ENCODE measurements at regions not wholly inside any gene's neighbourhood (a gene's known extent, or its start where the extent isn't known, plus 50 kb on each side); places are given as distances from the start of the nearest gene placed in this dataset.

DNA sequence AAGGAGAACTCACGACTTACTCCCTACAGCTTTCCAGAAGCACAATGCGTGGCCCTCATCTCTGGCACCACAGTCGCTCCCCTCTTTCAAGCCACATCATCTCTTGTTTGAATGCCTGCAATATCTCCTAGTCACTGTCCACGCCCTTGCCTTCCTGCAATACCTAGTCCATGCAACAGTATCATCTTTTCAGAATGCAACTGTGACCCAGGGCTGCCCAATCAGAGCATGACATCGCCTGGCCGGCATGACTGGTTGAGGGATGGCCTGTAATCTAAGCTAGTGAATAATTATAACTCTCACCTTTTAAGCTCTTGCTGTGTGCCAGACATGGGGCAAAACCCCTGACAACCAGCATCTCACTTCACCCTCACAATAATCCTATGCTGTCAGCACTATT, 52.5 kb upstream of the CPEB4 start:
- no peak overlapping the region for H2BK20ac ChIP-seq (ENCODE audit: low read length)
- no peak overlapping the region for H4K91ac ChIP-seq (replicated peaks; ENCODE audit: insufficient read length, low read length)
- H3K14ac ChIP-seq (ENCODE audit: insufficient read length) = no peak overlapping the region
- ChIA-PET CTCF (ENCODE audit: partially characterized antibody) (interaction anchor here (1.0 to 2.6 kb wide), 5 partner anchors 9 to 202 kb away, joined by 3 to 10 read pairs (median 3); no protein-coding TSS in a partner anchor), POLR2A (ENCODE audit: partially characterized antibody) (no interaction called here)
- H2AK5ac ChIP-seq (ENCODE audit: low read depth, low read length) = no peak overlapping the region
- no peaks in the 10 kb centered on the region for H3K79me2 ChIP-seq (ENCODE audit: control insufficient read depth in 1 of 2, insufficient read depth in 2 of 2, low read length in 2 of 2)
- peaks cover 0 to under 1% (median 0%) of the 10 kb centered on the region in 4 experiments; a peak in 1 of 7 replicates for H3K4me1 ChIP-seq (replicated peaks in 1 of 4; ENCODE audit: control insufficient read depth in 3 of 4, insufficient read depth in 4 of 4, low read length in 3 of 4)
- no peak overlapping the region for H2BK15ac ChIP-seq (ENCODE audit: low read length)
- DNase-seq (ENCODE audit: low read depth in 1 of 2, low spot score in 2 of 2) = no peak
- H3K36me3 ChIP-seq (ENCODE audit: control insufficient read depth in 2 of 4, insufficient read depth in 4 of 4, low read length in 3 of 4) = no peaks in the 10 kb centered on the region
- no peak overlapping the region for H3K4ac ChIP-seq (replicated peaks; ENCODE audit: insufficient read length, low read depth, low read length)
- no peak overlapping the region for H2AFZ ChIP-seq (ENCODE audit: low read length)
- 74% methylated on average over 6 of the region's 6 CpGs; no CpG with 5 or more reads in 1 of the 2 experiments for WGBS, 2 experiments (ENCODE audit: extremely low coverage in 1 of 2, insufficient coverage in 1 of 2, insufficient read length in 1 of 2, insufficient replicate concordance in 2 of 2, low coverage in 1 of 2, low lambda C conversion rate in 2 of 2, missing lambda C conversion rate in 1 of 2)
- H3K56ac ChIP-seq (replicated peaks; ENCODE audit: insufficient read length, low read depth, low read length) = no peak overlapping the region
- no peak overlapping the region for H3K4me3 ChIP-seq (ENCODE audit: extremely low read depth in 1 of 4, insufficient read depth in 2 of 4, low read depth in 3 of 4, low read length in 4 of 4)
- no peak overlapping the region for H2BK120ac ChIP-seq (replicated peaks; ENCODE audit: low read depth, low read length)
- H3K27ac ChIP-seq (ENCODE audit: low read depth, low read length) = no peak overlapping the region
- no peaks in the 10 kb centered on the region for H4K20me1 ChIP-seq (replicated peaks in 1 of 2; ENCODE audit: control insufficient read depth in 1 of 2, insufficient read depth in 2 of 2, low read length in 2 of 2)
- H3K27me3 ChIP-seq (replicated peaks in 1 of 4; ENCODE audit: control insufficient read depth in 3 of 4, extremely low read depth in 1 of 4, insufficient read depth in 3 of 4, low read length in 3 of 4) = no peaks in the 10 kb centered on the region
- H4K5ac ChIP-seq (ENCODE audit: insufficient read length, low read depth, low read length) = no peak overlapping the region
- no peak overlapping the region for H2BK12ac ChIP-seq (ENCODE audit: low read depth, low read length)
- H3K79me1 ChIP-seq (ENCODE audit: low read depth, low read length) = no peaks in the 10 kb centered on the region
- no peaks in the 10 kb centered on the region for H3K23me2 ChIP-seq (ENCODE audit: low read depth, low read length)
- no peak overlapping the region for H4K8ac ChIP-seq (ENCODE audit: extremely low read depth, insufficient read depth, low read length)
- TF ChIP-seq SIN3A (conservative IDR thresholded peaks at IDR 0.05 in 1 of 2, IDR thresholded peaks at IDR 0.05 in 1 of 2; ENCODE audit: low read depth in 1 of 2, low read length in 2 of 2) (no peak), RXRA (IDR thresholded peaks at IDR 0.05; ENCODE audit: insufficient read depth, low read depth, low read length) (no peak), KDM1A (IDR thresholded peaks at IDR 0.05; ENCODE audit: borderline replicate concordance, low read length) (no peak), EP300 (IDR thresholded peaks at IDR 0.05; ENCODE audit: borderline replicate concordance in 1 of 2, low read depth in 2 of 2, low read length in 2 of 2) (no peak)
- TF ChIP-seq, protein P1, sequence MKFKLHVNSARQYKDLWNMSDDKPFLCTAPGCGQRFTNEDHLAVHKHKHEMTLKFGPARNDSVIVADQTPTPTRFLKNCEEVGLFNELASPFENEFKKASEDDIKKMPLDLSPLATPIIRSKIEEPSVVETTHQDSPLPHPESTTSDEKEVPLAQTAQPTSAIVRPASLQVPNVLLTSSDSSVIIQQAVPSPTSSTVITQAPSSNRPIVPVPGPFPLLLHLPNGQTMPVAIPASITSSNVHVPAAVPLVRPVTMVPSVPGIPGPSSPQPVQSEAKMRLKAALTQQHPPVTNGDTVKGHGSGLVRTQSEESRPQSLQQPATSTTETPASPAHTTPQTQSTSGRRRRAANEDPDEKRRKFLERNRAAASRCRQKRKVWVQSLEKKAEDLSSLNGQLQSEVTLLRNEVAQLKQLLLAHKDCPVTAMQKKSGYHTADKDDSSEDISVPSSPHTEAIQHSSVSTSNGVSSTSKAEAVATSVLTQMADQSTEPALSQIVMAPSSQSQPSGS (IDR thresholded peaks at IDR 0.05; ENCODE audit: low read length) = no peak
- TF ChIP-seq, protein P2, sequence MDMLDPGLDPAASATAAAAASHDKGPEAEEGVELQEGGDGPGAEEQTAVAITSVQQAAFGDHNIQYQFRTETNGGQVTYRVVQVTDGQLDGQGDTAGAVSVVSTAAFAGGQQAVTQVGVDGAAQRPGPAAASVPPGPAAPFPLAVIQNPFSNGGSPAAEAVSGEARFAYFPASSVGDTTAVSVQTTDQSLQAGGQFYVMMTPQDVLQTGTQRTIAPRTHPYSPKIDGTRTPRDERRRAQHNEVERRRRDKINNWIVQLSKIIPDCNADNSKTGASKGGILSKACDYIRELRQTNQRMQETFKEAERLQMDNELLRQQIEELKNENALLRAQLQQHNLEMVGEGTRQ (IDR thresholded peaks at IDR 0.05; ENCODE audit: low read length) = no peak
- FAIRE-seq = no peak
- no peak overlapping the region for H3K23ac ChIP-seq (ENCODE audit: insufficient read length)
- no peak overlapping the region for H2BK5ac ChIP-seq (ENCODE audit: low read depth, low read length)
- no peaks in the 10 kb centered on the region for H3K9me3 ChIP-seq (ENCODE audit: insufficient read depth in 2 of 2, low read depth in 1 of 2, low read length in 1 of 2)
- H3K4me2 ChIP-seq (ENCODE audit: insufficient read depth in 1 of 2, low read depth in 2 of 2, low read length in 2 of 2) = no peak overlapping the region
- no peak overlapping the region for H3K9ac ChIP-seq (replicated peaks in 1 of 4; ENCODE audit: extremely low read depth in 1 of 4, low read depth in 3 of 4, low read length in 3 of 4)
- no peak overlapping the region for H3K18ac ChIP-seq (ENCODE audit: extremely low read depth, low read length)
